Transverse colon (tissue), 4 donors: ENCODE measurements at regions not wholly inside any gene's neighbourhood (a gene's known extent, or its start where the extent isn't known, plus 50 kb on each side); places are given as distances from the start of the nearest gene placed in this dataset.
"Not testable (repeated sequence)": the region's sequence is repeated elsewhere in the genome, so short reads cannot be mapped to it uniquely, and the experiment has no call there.

Experiments used
- DNase-seq: peaks from one replicate; pipeline ENCODE4 v3.0.0-alpha.2; 2019
- H3K27ac ChIP-seq, 4 donors: fragments of 200-600 bp; sonication (generic); 2 replicates each; pipeline ENCODE4 v1.5.1; 2016 to 2018; ENCODE audit warnings: inconsistent platforms in 4 of 4
- H3K27me3 ChIP-seq: fragments of 200-600 bp; sonication (generic); 2 replicates; pipeline ENCODE4 v1.5.1; 2017; ENCODE audit warnings: inconsistent platforms
- H3K36me3 ChIP-seq, 4 donors: fragments of 200-600 bp; sonication (generic); 2 replicates each; pipeline ENCODE4 v1.5.1; 2017 to 2019; ENCODE audit warnings: inconsistent platforms in 4 of 4
- H3K4me1 ChIP-seq, 4 donors: fragments of 200-600 bp; sonication (generic); 2 replicates each; pipeline ENCODE4 v1.5.1; 2017 to 2020; ENCODE audit warnings: inconsistent platforms in 4 of 4
- H3K4me3 ChIP-seq, 4 donors: fragments of 200-600 bp; sonication (generic); 1 replicate in 1 of 4; 2 replicates in 3 of 4; pipeline versions ENCODE4 v1.5.1 to v1.6.1; 2017 to 2019; ENCODE audit warnings: inconsistent platforms in 4 of 4
- H3K9me3 ChIP-seq, 2 donors: fragments of 200-600 bp; sonication (generic); 2 replicates each; pipeline ENCODE4 v1.5.1; 2017 to 2019; ENCODE audit warnings: inconsistent platforms in 2 of 2
- EP300 ChIP-seq: sonication (generic); formaldehyde crosslinking; IDR thresholded peaks from one replicate; pipeline ENCODE4 v1.6.1; 2017; ENCODE audit warnings: antibody characterized with exemption, low read depth
- POLR2A ChIP-seq: fragments of 450-650 bp; IDR thresholded peaks from one replicate; pipeline ENCODE4 v1.6.1; 2016; ENCODE audit warnings: antibody characterized with exemption, mild to moderate bottlenecking, moderate library complexity
- POLR2AphosphoS5 ChIP-seq, 3 donors: sonication (generic); formaldehyde crosslinking; IDR thresholded peaks; one replicate each; pipeline ENCODE4 v1.6.1; 2016; ENCODE audit warnings: antibody characterized with exemption in 3 of 3
- WGBS, 2 donors: methylation state at CpG; one replicate each; pipeline ENCODE4 v1.1.5; 2018; ENCODE audit warnings: low coverage in 1 of 2; 5-methylcytosine and 5-hydroxymethylcytosine counted together
- in situ Hi-C, 4 donors: fragments of 200-750 bp; cut with MboI; loops; one replicate each; pipeline versions ENCODE4 v1.15.0 to v1.15.1; 2017; ENCODE audit warnings: low sequenced_read_pairs in 3 of 4, low pct_ligation_motif_present in 1 of 4, low pct_unique_long_range_greater_than_20kb in 1 of 4
- intact Hi-C: fragments of 100-400 bp; cut with DNase I; formaldehyde crosslinking; loops from one replicate; pipeline ENCODE4 v1.15.1; 2023; ENCODE audit warnings: low total_unique reads
- TF ChIP-seq, protein P1 (sequence below), 5 experiments: fragments of 200-600 bp in 3 of 5; fragments of 450-650 bp in 2 of 5; sonication (generic) in 3 of 5; IDR thresholded peaks; 1 replicate in 2 of 5; 2 replicates in 3 of 5; pipeline ENCODE4 v1.5.1; 2016 to 2017; ENCODE audit warnings: antibody characterized with exemption in 5 of 5, inconsistent platforms in 3 of 5, mild to moderate bottlenecking in 2 of 5, moderate library complexity in 1 of 5

- H3K4me3 ChIP-seq = no peak overlapping the region
- TF ChIP-seq, protein P1, sequence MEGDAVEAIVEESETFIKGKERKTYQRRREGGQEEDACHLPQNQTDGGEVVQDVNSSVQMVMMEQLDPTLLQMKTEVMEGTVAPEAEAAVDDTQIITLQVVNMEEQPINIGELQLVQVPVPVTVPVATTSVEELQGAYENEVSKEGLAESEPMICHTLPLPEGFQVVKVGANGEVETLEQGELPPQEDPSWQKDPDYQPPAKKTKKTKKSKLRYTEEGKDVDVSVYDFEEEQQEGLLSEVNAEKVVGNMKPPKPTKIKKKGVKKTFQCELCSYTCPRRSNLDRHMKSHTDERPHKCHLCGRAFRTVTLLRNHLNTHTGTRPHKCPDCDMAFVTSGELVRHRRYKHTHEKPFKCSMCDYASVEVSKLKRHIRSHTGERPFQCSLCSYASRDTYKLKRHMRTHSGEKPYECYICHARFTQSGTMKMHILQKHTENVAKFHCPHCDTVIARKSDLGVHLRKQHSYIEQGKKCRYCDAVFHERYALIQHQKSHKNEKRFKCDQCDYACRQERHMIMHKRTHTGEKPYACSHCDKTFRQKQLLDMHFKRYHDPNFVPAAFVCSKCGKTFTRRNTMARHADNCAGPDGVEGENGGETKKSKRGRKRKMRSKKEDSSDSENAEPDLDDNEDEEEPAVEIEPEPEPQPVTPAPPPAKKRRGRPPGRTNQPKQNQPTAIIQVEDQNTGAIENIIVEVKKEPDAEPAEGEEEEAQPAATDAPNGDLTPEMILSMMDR (IDR thresholded peaks at IDR 0.05) = no peak
- TF ChIP-seq POLR2AphosphoS5 (IDR thresholded peaks at IDR 0.05) = no peak
- TF ChIP-seq EP300 = no peak
- TF ChIP-seq POLR2A = no peak
- 80 to 90% methylated on average over 1 to 3 of the region's 3 CpGs for WGBS, 2 donors
- H3K4me1 ChIP-seq = no peaks in the 10 kb centered on the region
- H3K36me3 ChIP-seq = no peaks in the 10 kb centered on the region
- DNase-seq = no peak
- no peaks in the 10 kb centered on the region for H3K27me3 ChIP-seq
- intact Hi-C loops (no loop called here), in situ Hi-C loops (no loop called here)
- no peak overlapping the region for H3K27ac ChIP-seq
- H3K9me3 ChIP-seq = no peaks in the 10 kb centered on the region
Observed at GRCh38 chr6:122930252-122931180, 65.5 kb upstream of the CLVS2 start.

DNA sequence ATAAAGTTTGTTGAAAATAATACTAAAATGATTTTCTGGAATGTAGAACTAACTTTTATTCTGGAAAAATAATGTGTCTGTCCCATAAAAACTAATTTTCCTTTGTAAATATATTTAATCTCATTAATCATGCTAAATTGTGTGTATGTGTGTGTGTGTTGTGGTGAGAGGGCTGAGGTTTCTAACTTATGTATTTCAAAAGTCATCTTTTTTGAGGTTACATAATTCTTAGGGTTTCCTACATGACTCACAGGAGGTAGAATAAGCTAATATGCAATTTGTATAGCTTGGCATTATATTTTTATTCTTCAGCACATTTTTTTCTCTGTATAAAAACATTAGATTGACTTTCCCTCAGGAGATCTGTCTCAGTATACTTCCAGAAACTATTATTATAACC lies 64.1 kb upstream of the CLVS2 start:
- Histone ChIP-seq H3K27ac (no peak overlapping the region), H3K4me1 (no peaks in the 10 kb centered on the region), H3K36me3 (no peaks in the 10 kb centered on the region), H3K4me3 (no peak overlapping the region), H3K9me3 (no peaks in the 10 kb centered on the region), H3K27me3 (no peaks in the 10 kb centered on the region)
- in situ Hi-C loops (no loop called here), intact Hi-C loops (no loop called here)
- TF ChIP-seq POLR2A = no peak
- TF ChIP-seq EP300 = no peak
- TF ChIP-seq, protein P1 (IDR thresholded peaks at IDR 0.05) = no peak
- TF ChIP-seq POLR2AphosphoS5 (IDR thresholded peaks at IDR 0.05) = no peak
- no peak for DNase-seq

DNA sequence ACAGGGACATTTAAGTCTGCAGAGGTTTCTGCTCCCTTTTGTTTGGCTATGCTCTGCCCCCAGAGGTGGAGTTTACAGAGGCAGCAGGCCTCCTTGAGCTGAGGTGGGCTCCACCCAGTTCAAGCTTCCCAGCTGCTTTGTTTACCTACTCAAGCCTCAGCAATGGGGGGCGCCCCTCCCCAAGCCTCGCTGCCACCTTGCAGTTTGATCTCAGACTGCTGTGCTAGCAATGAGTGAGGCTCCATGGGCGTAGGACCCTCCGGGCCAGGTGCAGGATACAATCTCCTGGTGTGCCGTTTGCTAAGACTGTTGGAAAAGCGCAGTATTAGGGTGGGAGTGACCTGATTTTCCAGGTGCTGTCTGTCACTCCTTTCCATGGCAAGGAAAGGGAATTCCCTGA lies 51.1 kb upstream of the CLVS2 start:
- H3K4me3 ChIP-seq, H3K27me3 ChIP-seq, DNase-seq, H3K9me3 ChIP-seq, H3K4me1 ChIP-seq, H3K27ac ChIP-seq, H3K36me3 ChIP-seq, intact Hi-C loops, in situ Hi-C loops: not testable (repeated sequence)
- 79% methylated on average over 6 of the region's 6 CpGs; no CpG with 5 or more reads in 1 of the 2 donors for WGBS, 2 donors
